Uterus (tissue), 2 donors: ENCODE measurements at regions not wholly inside any gene's neighbourhood (a gene's known extent, or its start where the extent isn't known, plus 50 kb on each side); places are given as distances from the start of the nearest gene placed in this dataset.

Experiments used
- POLR2A ChIP-seq, 2 donors: fragments of 450-650 bp; IDR thresholded peaks; one replicate each; pipeline ENCODE4 v1.6.1; 2016; ENCODE audit warnings: antibody characterized with exemption in 2 of 2, mild to moderate bottlenecking in 1 of 2, moderate library complexity in 1 of 2
- TF ChIP-seq, protein P1 (sequence below), 4 experiments: fragments of 200-600 bp in 2 of 4; fragments of 450-650 bp in 2 of 4; sonication (generic) in 2 of 4; IDR thresholded peaks; one replicate each; pipeline ENCODE4 v1.5.1; 2016 to 2019; ENCODE audit warnings: antibody characterized with exemption in 4 of 4, mild to moderate bottlenecking in 2 of 4, moderate library complexity in 1 of 4

- TF ChIP-seq, protein P1, sequence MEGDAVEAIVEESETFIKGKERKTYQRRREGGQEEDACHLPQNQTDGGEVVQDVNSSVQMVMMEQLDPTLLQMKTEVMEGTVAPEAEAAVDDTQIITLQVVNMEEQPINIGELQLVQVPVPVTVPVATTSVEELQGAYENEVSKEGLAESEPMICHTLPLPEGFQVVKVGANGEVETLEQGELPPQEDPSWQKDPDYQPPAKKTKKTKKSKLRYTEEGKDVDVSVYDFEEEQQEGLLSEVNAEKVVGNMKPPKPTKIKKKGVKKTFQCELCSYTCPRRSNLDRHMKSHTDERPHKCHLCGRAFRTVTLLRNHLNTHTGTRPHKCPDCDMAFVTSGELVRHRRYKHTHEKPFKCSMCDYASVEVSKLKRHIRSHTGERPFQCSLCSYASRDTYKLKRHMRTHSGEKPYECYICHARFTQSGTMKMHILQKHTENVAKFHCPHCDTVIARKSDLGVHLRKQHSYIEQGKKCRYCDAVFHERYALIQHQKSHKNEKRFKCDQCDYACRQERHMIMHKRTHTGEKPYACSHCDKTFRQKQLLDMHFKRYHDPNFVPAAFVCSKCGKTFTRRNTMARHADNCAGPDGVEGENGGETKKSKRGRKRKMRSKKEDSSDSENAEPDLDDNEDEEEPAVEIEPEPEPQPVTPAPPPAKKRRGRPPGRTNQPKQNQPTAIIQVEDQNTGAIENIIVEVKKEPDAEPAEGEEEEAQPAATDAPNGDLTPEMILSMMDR (IDR thresholded peaks at IDR 0.05) = no peak
- TF ChIP-seq POLR2A (IDR thresholded peaks at IDR 0.05) = no peak
Observed at GRCh38 chr1:81560629-81561028, 240.1 kb upstream of the ADGRL2 start.
